Heart left ventricle (tissue), 16 donors: ENCODE measurements at regions not wholly inside any gene's neighbourhood (a gene's known extent, or its start where the extent isn't known, plus 50 kb on each side); places are given as distances from the start of the nearest gene placed in this dataset.
A peak's percentile ranks its signal among the peaks of the same experiment; 100 is the strongest.

Experiments
- ATAC-seq, 4 donors: fragments of 200-7000 bp; cut with Tn5 transposase; one replicate each; pipeline ENCODE4 v1.9.1; 2020 to 2022; ENCODE audit warnings: moderate library complexity in 4 of 4, mild to moderate bottlenecking in 3 of 4, moderate number of reproducible peaks in 1 of 4
- DNase-seq, 5 donors: peaks; one replicate each; pipeline ENCODE4 v3.0.0-alpha.2; 2020
- H3K27ac ChIP-seq, 12 donors: fragments of 200-600 bp; sonication (generic) in 4 of 12; one replicate each; pipeline versions ENCODE4 v1.5.0 to v1.8.0; 2016 to 2022; ENCODE audit warnings: mild to moderate bottlenecking in 2 of 12
- H3K27me3 ChIP-seq, 9 donors: fragments of 200-600 bp; sonication (generic) in 2 of 9; one replicate each; pipeline versions ENCODE4 v1.5.1 to v1.8.0; 2016 to 2022; ENCODE audit warnings: mild to moderate bottlenecking in 3 of 9
- H3K36me3 ChIP-seq, 9 donors: fragments of 200-600 bp; sonication (generic) in 2 of 9; one replicate each; pipeline versions ENCODE4 v1.5.0 to v1.8.0; 2018 to 2022; ENCODE audit warnings: mild to moderate bottlenecking in 2 of 9
- H3K4me1 ChIP-seq, 12 donors: fragments of 200-600 bp; sonication (generic) in 4 of 12; one replicate each; pipeline versions ENCODE4 v1.5.0 to v1.8.0; 2016 to 2022; ENCODE audit warnings: mild to moderate bottlenecking in 3 of 12
- H3K4me3 ChIP-seq, 12 donors: fragments of 200-600 bp; sonication (generic) in 4 of 12; one replicate each; pipeline versions ENCODE4 v1.5.0 to v1.8.0; 2017 to 2022; ENCODE audit warnings: mild to moderate bottlenecking in 9 of 12, moderate library complexity in 4 of 12
- H3K9me3 ChIP-seq, 12 donors: fragments of 200-600 bp; sonication (generic) in 4 of 12; one replicate each; pipeline versions ENCODE4 v1.5.0 to v1.8.0; 2016 to 2022; ENCODE audit warnings: mild to moderate bottlenecking in 1 of 12
- POLR2A ChIP-seq, 2 donors: fragments of 450-650 bp; IDR thresholded peaks; one replicate each; pipeline ENCODE4 v1.6.1; 2017; ENCODE audit warnings: antibody characterized with exemption in 2 of 2, mild to moderate bottlenecking in 2 of 2, moderate library complexity in 2 of 2
- WGBS, 4 donors: extraction: QIAGEN DNeasy Blood & Tissue Kit in 2 of 4; methylation state at CpG; one replicate each; pipeline versions ENCODE4 v1.1.5 to v1.1.7; 2013 to 2018; 5-methylcytosine and 5-hydroxymethylcytosine counted together
- intact Hi-C, 10 donors: fragments of 100-400 bp; cut with DNase I; formaldehyde crosslinking; loops; one replicate each; pipeline versions ENCODE4 v1.11.1 to v1.14.2; 2022
- TF ChIP-seq, protein P1 (sequence below), 12 donors: fragments of 200-600 bp; sonication (generic) in 4 of 12; IDR thresholded peaks; one replicate each; pipeline versions ENCODE4 v1.5.0 to v1.8.0; 2018 to 2022; ENCODE audit warnings: antibody characterized with exemption in 12 of 12, mild to moderate bottlenecking in 5 of 12
- donor health status: ischemic (EF 13 %, LVEDD 7.1; RV severe dilation, severe dysfunction).
- donor health status: healthy with polysubstance abuse.
- donor health status: DM: no; HTN: yes; CAD: no.
- donor health status: DM: no; HTN: no; CAD: no.
- donor health status: ischemic (EF 25% LVEDD 6.9; RV normal size, moderate dysfunction).
- donor health status: ischemic (EF 25% LVEDD 5.7; RV mildly dilated, moderate dysfunction).
- donor health status: healthy.
- donor health status: DM: yes; HTN: yes; CAD: no.
- donor health status: ischemic (EF 35%, LVEDD 5.7; RV mildly dilated, moderate dysfunction).
- donor health status: nonischemic (EF 11% LVEDD 7.7; RV severe dilation, severe dysfunction).
- donor health status: DM: yes; HTN: yes; CAD: no.
- donor health status: PGD.
- donor health status: ischemic (EF 29% LVEDD 5.4; RV normal size, mild dysfunction).
- donor health status: nonischemic (EF 23%, LVEDD 6.1; RV moderate dilation, normal function).

DNA sequence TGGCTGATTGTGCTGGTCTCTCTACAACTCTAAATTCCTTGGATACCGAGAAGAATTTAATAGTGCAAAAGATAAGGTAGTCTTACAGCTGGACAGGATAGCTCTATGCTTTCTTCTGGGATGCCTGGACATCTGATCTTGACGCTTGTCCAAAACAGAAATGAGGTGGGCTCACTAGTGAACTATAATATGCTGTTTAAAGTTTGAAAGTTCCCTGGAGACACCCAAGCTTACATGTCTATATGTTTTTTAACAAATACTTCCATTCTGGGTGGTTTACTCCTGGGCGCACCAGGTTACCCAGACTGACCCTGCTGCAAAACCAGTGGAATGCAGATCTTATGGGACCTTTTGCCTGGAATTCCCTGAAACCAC, 702.1 kb upstream of the COBL start:
- H3K4me1 ChIP-seq: no peaks in the 10 kb centered on the region
- H3K27me3 ChIP-seq: no peaks in the 10 kb centered on the region
- H3K4me3 ChIP-seq: no peak overlapping the region
- no peaks in the 10 kb centered on the region for H3K36me3 ChIP-seq
- no peak for ATAC-seq
- intact Hi-C loops: no loop called here
- no peak for TF ChIP-seq POLR2A (IDR thresholded peaks at IDR 0.05)
- TF ChIP-seq, protein P1, sequence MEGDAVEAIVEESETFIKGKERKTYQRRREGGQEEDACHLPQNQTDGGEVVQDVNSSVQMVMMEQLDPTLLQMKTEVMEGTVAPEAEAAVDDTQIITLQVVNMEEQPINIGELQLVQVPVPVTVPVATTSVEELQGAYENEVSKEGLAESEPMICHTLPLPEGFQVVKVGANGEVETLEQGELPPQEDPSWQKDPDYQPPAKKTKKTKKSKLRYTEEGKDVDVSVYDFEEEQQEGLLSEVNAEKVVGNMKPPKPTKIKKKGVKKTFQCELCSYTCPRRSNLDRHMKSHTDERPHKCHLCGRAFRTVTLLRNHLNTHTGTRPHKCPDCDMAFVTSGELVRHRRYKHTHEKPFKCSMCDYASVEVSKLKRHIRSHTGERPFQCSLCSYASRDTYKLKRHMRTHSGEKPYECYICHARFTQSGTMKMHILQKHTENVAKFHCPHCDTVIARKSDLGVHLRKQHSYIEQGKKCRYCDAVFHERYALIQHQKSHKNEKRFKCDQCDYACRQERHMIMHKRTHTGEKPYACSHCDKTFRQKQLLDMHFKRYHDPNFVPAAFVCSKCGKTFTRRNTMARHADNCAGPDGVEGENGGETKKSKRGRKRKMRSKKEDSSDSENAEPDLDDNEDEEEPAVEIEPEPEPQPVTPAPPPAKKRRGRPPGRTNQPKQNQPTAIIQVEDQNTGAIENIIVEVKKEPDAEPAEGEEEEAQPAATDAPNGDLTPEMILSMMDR (IDR thresholded peaks at IDR 0.05): peak in 1 of 12 donors; percentile 2
- no peak for DNase-seq
- peaks cover 0 to 6% (median 0%) of the 10 kb centered on the region in 12 donors for H3K9me3 ChIP-seq
- H3K27ac ChIP-seq: no peak overlapping the region
- WGBS, 4 donors: 76 to 83% (median 79%) methylated on average over 3 of the region's 3 CpGs

DNA sequence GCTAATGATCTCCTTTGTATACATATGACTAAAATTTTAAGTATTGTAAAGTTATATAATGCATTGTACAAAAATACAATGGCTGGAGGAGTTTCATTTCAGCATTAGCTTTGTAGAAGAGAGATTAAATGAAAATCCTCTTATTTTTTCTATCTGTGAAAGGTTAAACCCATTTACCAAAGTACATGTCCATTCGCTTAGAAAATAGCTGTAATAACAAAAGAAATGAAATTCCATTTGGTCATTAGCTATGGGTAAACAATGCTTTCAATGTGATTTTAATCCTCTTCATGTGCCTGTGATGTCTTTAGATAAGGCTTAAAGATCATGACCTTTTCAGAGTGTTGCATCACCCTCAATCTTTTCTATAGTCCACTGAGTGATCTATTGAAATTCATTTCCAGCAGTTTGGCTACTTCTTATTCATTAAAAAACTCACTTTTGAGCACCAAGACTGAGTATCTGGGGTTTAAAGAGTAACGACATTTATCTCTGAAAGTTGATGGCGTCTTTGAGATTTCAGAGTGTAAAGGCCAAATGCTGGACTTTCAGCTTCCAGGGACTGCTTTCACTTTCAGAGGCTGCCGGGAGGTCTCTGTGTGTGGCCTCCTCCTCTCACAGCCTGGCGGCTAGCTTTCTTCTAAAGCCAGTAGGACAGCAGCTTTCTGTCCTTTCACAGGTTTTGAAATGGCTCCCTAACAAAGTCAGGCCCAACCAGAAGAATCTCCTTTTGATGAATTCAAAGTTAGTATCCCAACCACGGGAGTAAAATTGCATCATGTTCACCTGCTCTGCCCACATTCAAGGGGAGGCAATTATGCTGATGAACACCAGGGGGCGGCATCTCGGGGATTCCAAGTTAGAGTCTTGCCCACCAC, 701.4 kb upstream of the COBL start:
- WGBS, 4 donors: 46 to 70% (median 64%) methylated on average over 7 to 8 of the region's 8 CpGs
- Histone ChIP-seq H3K4me1 (no peaks in the 10 kb centered on the region), H3K27me3 (no peaks in the 10 kb centered on the region), H3K36me3 (no peaks in the 10 kb centered on the region), H3K4me3 (no peak overlapping the region), H3K27ac (no peak overlapping the region), H3K9me3 (peaks cover 0 to 6% (median 0%) of the 10 kb centered on the region in 12 donors)
- intact Hi-C loops: no loop called here
- no peak for DNase-seq
- ATAC-seq: no peak
- no peak for TF ChIP-seq POLR2A (IDR thresholded peaks at IDR 0.05)
- TF ChIP-seq, protein P1 (IDR thresholded peaks at IDR 0.05): peak in 3 of 12 donors; percentile 6 to 21 (median 15)

DNA sequence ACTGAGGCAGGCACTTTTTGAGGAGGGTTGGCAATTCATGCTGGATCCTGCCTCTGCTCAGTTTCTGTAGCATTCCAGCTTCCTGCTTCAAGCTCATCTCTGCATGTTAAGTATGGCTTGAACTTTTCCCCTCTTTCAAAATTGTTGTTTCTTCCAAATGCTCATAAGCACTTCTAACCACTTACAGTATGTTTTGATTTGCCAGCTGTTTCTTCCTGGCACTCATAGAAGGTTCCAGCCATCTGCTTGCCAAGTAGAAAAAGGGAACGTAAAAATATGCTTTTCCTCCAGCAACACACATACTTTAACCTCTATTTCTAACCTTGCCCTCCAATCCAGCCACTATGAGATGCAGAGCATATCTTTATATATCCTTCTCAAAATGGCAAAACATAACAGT, 692.6 kb upstream of the COBL start:
- TF ChIP-seq, protein P1 (IDR thresholded peaks at IDR 0.05): no peak
- TF ChIP-seq POLR2A (IDR thresholded peaks at IDR 0.05): no peak
- Histone ChIP-seq H3K9me3 (no peaks in the 10 kb centered on the region), H3K27ac (no peak overlapping the region), H3K4me3 (no peak overlapping the region), H3K27me3 (no peaks in the 10 kb centered on the region), H3K36me3 (no peaks in the 10 kb centered on the region), H3K4me1 (no peaks in the 10 kb centered on the region)
- intact Hi-C loops: no loop called here
- no peak for ATAC-seq
- no peak for DNase-seq
- 40 to 60% (median 52%) methylated on average over 1 of the region's 1 CpG for WGBS, 4 donors

DNA sequence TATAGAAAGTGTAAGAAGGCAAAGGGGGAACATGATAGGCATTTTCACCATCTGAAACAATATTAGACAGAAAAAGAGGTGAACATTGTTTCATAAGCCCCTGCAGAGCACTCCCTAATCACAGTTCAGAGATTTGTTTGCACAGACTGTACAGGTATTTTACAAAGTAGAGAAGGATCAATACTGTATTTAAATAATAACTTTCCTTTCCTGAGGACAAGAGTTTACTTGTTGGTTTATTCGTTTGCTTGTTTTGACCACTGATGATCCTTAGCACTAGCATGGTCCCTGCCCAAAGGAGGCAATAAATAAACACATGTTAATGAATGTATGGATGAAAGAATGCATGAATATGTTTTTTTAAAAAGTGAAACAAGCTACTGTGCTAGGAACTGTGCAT, 690.1 kb upstream of the COBL start:
- no peaks in the 10 kb centered on the region for H3K4me1 ChIP-seq
- H3K9me3 ChIP-seq: no peaks in the 10 kb centered on the region
- no peak for ATAC-seq
- TF ChIP-seq, protein P1 (IDR thresholded peaks at IDR 0.05): no peak
- no peak for TF ChIP-seq POLR2A (IDR thresholded peaks at IDR 0.05)
- no peak for DNase-seq
- H3K4me3 ChIP-seq: no peak overlapping the region
- WGBS, 4 donors: 84 to 89% (median 86%) methylated on average over 1 of the region's 1 CpG
- H3K36me3 ChIP-seq: no peaks in the 10 kb centered on the region
- no peak overlapping the region for H3K27ac ChIP-seq
- intact Hi-C loops: no loop called here
- H3K27me3 ChIP-seq: no peaks in the 10 kb centered on the region
